ENCODE measurements at regions not wholly inside any gene's neighbourhood (a gene's known extent, or its start where the extent isn't known, plus 50 kb on each side); places are given as distances from the start of the nearest gene placed in this dataset.

GRCh38 chr10:76649254-76649653 lies 988.4 kb downstream of the KCNMA1 start:
- no peak for DNase-seq (ENCODE audit: low read depth)
- H3K4me3 ChIP-seq (ENCODE audit: low read depth, low read length): no peak overlapping the region
- no peak for TF ChIP-seq CTCF (IDR thresholded peaks at IDR 0.05; ENCODE audit: control insufficient read depth, extremely low read depth, insufficient read depth)

DNA sequence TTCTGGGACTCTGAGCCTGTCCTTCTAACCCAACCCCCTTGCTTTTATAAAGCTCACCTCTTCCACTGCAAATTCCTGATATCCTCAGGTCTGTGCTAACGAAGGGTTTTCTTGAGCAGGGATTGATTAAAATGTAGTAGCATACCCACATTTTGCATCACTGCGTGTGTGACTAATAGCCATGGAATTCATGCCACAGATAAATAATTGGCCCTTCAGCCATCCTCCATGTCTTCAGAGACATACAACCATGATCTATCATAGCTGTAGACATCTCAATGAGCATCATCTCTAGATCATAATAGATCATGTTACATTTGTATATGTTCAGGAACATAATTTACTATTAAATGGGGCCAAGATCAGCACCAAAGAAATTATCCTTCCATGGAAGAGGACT lies 990.3 kb downstream of the KCNMA1 start:
- DNase-seq (ENCODE audit: low read depth): no peak
- no peak for TF ChIP-seq CTCF (IDR thresholded peaks at IDR 0.05; ENCODE audit: control insufficient read depth, extremely low read depth, insufficient read depth)
- H3K4me3 ChIP-seq (ENCODE audit: low read depth, low read length): no peak overlapping the region

DNA sequence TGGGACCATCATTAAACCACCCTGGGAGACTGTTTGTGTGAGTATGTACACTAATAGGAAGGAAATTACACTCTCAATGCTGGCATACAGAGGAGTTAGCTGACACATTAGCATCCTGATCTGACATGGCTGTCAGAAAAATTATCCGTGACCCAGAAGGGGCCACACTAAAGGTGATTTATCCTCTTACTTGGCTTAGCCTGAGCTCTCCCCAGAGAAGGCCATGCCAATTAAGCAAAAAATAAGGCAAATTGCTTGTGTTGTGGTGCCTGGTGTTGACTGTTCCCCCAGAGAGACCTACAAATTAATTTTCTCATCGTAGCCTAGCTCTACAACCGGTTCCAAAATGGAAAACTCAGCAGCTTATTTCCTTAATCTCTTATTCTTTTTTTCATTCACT lies 992.3 kb downstream of the KCNMA1 start:
- no peak for DNase-seq (ENCODE audit: low read depth)
- no peak for TF ChIP-seq CTCF (IDR thresholded peaks at IDR 0.05; ENCODE audit: control insufficient read depth, extremely low read depth, insufficient read depth)

GRCh38 chr10:76644476-76644875 lies 993.1 kb downstream of the KCNMA1 start:
- DNase-seq (ENCODE audit: low read depth): no peak
- TF ChIP-seq CTCF (IDR thresholded peaks at IDR 0.05; ENCODE audit: control insufficient read depth, extremely low read depth, insufficient read depth): no peak
- H3K4me3 ChIP-seq (ENCODE audit: low read depth, low read length): no peak overlapping the region

More for the DNA sequence above, 992.3 kb downstream of the KCNMA1 start:
- no peak overlapping the region for H3K4me3 ChIP-seq (ENCODE audit: low read depth, low read length)

- DNase-seq (ENCODE audit: low read depth): no peak
- TF ChIP-seq CTCF (IDR thresholded peaks at IDR 0.05; ENCODE audit: control insufficient read depth, extremely low read depth, insufficient read depth): no peak
- no peak overlapping the region for H3K4me3 ChIP-seq (ENCODE audit: low read depth, low read length)
Observed at GRCh38 chr10:76643511-76643911, 994.1 kb downstream of the KCNMA1 start.

DNA sequence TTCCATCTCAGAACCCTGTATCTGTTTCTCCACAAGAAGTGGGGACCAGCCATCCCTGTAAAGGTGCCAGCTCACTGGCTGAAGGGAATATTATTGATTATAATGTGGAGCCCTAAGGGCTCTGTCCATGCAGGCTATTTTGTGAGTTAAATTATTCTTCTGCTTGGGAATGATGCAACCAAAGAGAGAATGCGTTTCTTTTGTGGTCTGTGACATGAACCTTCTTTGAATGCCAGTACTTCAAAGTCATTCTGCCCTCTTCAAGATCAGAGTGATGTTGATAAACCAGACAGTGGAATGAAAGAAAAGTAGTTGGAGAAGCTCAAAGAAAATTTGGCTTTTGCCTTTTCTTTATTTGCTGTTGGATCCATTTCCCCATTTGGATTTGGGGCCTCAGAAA lies 995.2 kb downstream of the KCNMA1 start:
- H3K4me3 ChIP-seq (ENCODE audit: low read depth, low read length): no peak overlapping the region
- DNase-seq (ENCODE audit: low read depth): no peak
- TF ChIP-seq CTCF (IDR thresholded peaks at IDR 0.05; ENCODE audit: control insufficient read depth, extremely low read depth, insufficient read depth): no peak

GRCh38 chr10:76641215-76641614 lies 996.4 kb downstream of the KCNMA1 start:
- no peak for DNase-seq (ENCODE audit: low read depth)
- H3K4me3 ChIP-seq (ENCODE audit: low read depth, low read length): no peak overlapping the region
- TF ChIP-seq CTCF (IDR thresholded peaks at IDR 0.05; ENCODE audit: control insufficient read depth, extremely low read depth, insufficient read depth): no peak

Data from LNCaP clone FGC (cell line).